Lower lobe of right lung (tissue), 2 donors: ENCODE measurements at regions not wholly inside any gene's neighbourhood (a gene's known extent, or its start where the extent isn't known, plus 50 kb on each side); places are given as distances from the start of the nearest gene placed in this dataset.

Source experiments
- ATAC-seq, 2 donors: fragments of 200-7000 bp; cut with Tn5 transposase; one replicate each; pipeline ENCODE4 v1.9.1; 2020 to 2022; ENCODE audit warnings: mild to moderate bottlenecking in 2 of 2, moderate library complexity in 2 of 2
- DNase-seq: peaks from one replicate; pipeline ENCODE4 v3.0.0-alpha.2; 2020
- H3K27ac ChIP-seq: fragments of 200-600 bp; one replicate; pipeline ENCODE4 v1.8.0; 2022
- H3K27me3 ChIP-seq: fragments of 200-600 bp; one replicate; pipeline ENCODE4 v1.8.0; 2022; ENCODE audit warnings: low read depth
- H3K36me3 ChIP-seq: fragments of 200-600 bp; one replicate; pipeline ENCODE4 v1.8.0; 2022; ENCODE audit warnings: mild to moderate bottlenecking
- H3K4me1 ChIP-seq: fragments of 200-600 bp; one replicate; pipeline ENCODE4 v1.8.0; 2022
- H3K4me3 ChIP-seq: fragments of 200-600 bp; one replicate; pipeline ENCODE4 v1.8.0; 2022; ENCODE audit warnings: mild to moderate bottlenecking
- H3K9me3 ChIP-seq: fragments of 200-600 bp; one replicate; pipeline ENCODE4 v1.8.0; 2022
- intact Hi-C: fragments of 100-400 bp; cut with DNase I; formaldehyde crosslinking; loops from one replicate; pipeline ENCODE4 v1.11.0; 2022
- TF ChIP-seq, protein P1 (sequence below): fragments of 200-600 bp; IDR thresholded peaks from one replicate; pipeline ENCODE4 v1.8.0; 2022; ENCODE audit warnings: antibody characterized with exemption, mild to moderate bottlenecking
- donor health status: DM: no; HTN: yes; CAD: no; lungs with severe emphysema.

DNA sequence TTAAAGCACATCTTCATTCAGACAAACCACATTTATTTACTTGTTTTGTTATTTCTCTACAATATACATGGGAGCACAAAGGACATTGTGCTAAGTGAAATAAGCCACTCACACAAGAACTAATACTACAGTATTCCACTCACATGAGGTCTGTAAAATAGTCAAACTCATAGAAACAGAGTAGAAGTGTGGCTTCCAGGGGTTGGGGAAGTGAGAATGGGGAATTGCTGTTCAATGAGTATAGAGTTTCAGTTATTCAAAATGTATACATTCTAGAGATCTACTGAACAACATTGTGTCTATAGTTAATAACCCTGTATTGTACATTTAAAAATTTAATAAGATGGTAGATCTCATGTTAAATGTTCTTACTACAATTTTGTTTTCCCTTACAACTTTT is 88.8 kb downstream of the ATXN7L3B start:
- H3K36me3 ChIP-seq = no peaks in the 10 kb centered on the region
- no peak overlapping the region for H3K27ac ChIP-seq
- no peak overlapping the region for H3K4me3 ChIP-seq
- no peak for ATAC-seq
- no peak for DNase-seq
- no peaks in the 10 kb centered on the region for H3K4me1 ChIP-seq
- peaks cover 5% of the 10 kb centered on the region for H3K9me3 ChIP-seq
- intact Hi-C loops = no loop called here
- no peaks in the 10 kb centered on the region for H3K27me3 ChIP-seq
- TF ChIP-seq, protein P1, sequence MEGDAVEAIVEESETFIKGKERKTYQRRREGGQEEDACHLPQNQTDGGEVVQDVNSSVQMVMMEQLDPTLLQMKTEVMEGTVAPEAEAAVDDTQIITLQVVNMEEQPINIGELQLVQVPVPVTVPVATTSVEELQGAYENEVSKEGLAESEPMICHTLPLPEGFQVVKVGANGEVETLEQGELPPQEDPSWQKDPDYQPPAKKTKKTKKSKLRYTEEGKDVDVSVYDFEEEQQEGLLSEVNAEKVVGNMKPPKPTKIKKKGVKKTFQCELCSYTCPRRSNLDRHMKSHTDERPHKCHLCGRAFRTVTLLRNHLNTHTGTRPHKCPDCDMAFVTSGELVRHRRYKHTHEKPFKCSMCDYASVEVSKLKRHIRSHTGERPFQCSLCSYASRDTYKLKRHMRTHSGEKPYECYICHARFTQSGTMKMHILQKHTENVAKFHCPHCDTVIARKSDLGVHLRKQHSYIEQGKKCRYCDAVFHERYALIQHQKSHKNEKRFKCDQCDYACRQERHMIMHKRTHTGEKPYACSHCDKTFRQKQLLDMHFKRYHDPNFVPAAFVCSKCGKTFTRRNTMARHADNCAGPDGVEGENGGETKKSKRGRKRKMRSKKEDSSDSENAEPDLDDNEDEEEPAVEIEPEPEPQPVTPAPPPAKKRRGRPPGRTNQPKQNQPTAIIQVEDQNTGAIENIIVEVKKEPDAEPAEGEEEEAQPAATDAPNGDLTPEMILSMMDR = no peak

DNA sequence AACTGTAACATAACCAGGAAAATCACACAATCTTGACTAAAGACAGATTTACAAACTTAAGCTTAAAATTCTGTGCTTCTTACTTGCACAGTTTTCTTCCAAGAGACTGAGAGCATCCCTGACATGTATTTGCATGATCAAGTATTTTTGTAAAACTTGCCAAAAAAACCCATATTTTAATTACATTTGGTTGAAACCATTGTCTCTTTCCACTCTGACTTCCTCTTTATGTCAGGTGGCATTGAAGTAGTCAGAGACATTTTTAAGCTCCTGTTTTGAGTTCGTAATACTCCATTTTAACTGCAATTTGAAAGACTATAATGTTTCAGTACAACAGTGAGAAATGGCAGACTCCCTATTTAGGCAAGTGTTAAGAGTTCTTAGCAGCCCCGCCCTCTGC is 103.6 kb downstream of the ATXN7L3B start:
- no peaks in the 10 kb centered on the region for H3K27me3 ChIP-seq
- H3K4me1 ChIP-seq = no peaks in the 10 kb centered on the region
- intact Hi-C loops = no loop called here
- TF ChIP-seq, protein P1 = no peak
- no peaks in the 10 kb centered on the region for H3K9me3 ChIP-seq
- H3K27ac ChIP-seq = no peak overlapping the region
- ATAC-seq (no peak), DNase-seq (no peak)
- no peak overlapping the region for H3K4me3 ChIP-seq
- H3K36me3 ChIP-seq = no peaks in the 10 kb centered on the region

DNA sequence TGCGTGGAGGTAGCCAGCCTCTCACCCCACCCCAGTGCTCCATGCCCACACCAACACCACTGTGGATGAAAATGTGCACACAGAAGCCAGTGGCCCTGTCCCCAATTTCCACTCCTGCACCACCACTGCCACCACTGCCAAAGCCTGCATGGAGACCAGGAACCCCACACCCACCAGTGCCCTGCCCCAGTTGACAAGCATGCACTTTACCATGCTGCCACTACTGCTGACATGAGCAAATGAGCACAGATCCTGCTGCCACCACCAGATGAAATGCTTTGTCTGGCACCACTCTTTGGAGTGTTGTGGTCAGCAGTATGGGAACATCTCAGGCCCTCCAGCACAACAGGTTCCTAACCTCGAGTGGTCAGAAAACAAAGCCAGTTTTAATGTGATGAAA is 104.1 kb downstream of the ATXN7L3B start:
- TF ChIP-seq, protein P1 = no peak
- no peak for DNase-seq

DNA sequence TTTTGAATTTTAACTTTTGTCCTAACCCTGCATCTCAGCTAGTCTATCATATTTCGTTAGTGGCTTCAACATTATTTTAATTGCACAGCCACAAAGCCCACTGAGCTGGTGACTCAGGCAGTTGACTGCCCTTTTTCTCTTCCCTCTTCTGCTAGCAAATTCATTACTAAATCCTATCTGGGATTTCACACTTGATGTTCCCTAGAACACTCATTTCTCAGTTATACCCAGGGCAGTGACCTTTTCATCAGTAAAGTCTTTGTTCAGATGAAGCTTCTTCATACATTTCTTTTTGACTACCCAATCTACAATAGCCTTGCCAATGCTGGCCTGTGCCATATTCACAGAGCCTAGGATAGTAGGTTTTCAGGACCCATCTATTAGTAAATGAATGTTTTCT is 107.0 kb downstream of the ATXN7L3B start:
- ATAC-seq = no peak
- H3K9me3 ChIP-seq = no peaks in the 10 kb centered on the region
- DNase-seq = no peak
- TF ChIP-seq, protein P1 = no peak
- no peaks in the 10 kb centered on the region for H3K4me1 ChIP-seq
- intact Hi-C loops = no loop called here
- no peak overlapping the region for H3K27ac ChIP-seq
- H3K36me3 ChIP-seq = no peaks in the 10 kb centered on the region
- H3K27me3 ChIP-seq = no peaks in the 10 kb centered on the region
- no peak overlapping the region for H3K4me3 ChIP-seq

More for the DNA sequence above, 104.1 kb downstream of the ATXN7L3B start:
- intact Hi-C loops = no loop called here
- no peak overlapping the region for H3K27ac ChIP-seq
- H3K4me3 ChIP-seq = no peak overlapping the region
- H3K9me3 ChIP-seq = no peaks in the 10 kb centered on the region
- no peaks in the 10 kb centered on the region for H3K27me3 ChIP-seq
- H3K36me3 ChIP-seq = no peaks in the 10 kb centered on the region
- H3K4me1 ChIP-seq = no peaks in the 10 kb centered on the region
- no peak for ATAC-seq

DNA sequence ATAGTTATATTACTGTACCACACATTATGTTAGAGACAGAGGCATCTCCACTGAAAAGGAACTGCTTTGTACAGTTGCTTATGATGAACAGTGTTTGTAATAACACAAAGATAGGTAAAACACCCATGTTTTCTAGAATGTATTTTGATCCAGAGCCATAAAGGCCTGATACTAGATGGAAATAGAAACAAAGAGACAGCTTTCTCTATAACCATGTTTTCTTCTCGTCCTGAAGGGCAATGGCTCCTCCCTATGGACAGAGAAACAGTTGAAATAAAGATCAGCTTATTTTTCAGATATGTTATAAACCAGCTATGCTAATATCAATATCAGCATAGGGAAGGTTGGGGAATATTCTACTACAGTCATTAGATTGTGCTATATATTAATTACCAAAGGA is 109.2 kb downstream of the ATXN7L3B start:
- Histone ChIP-seq H3K9me3 (no peaks in the 10 kb centered on the region), H3K27ac (no peak overlapping the region), H3K4me1 (no peaks in the 10 kb centered on the region), H3K4me3 (no peak overlapping the region), H3K27me3 (no peaks in the 10 kb centered on the region), H3K36me3 (no peaks in the 10 kb centered on the region)
- DNase-seq = no peak
- ATAC-seq = no peak
- intact Hi-C loops = no loop called here
- TF ChIP-seq, protein P1 = no peak

DNA sequence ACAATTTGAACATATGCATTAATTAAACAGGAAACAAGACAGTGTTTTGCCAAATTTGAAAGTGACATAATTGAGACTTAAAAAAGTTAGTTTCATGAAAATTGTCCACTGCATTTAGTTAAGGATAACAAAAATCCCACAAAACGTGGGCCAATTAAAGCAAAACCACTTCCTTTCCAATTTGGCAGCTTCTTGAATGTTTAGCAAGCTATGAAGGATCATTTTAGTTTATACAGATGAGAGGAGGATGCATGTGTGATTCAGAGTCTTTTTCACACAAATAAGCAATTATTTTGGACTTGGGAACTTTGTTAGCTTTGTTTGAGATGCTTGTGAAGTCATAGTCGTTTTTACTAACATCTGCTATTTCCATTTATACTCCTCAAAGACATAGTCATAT is 109.6 kb downstream of the ATXN7L3B start:
- TF ChIP-seq, protein P1 = no peak
- Histone ChIP-seq H3K4me3 (no peak overlapping the region), H3K27ac (no peak overlapping the region), H3K36me3 (no peaks in the 10 kb centered on the region), H3K27me3 (no peaks in the 10 kb centered on the region), H3K9me3 (no peaks in the 10 kb centered on the region), H3K4me1 (no peaks in the 10 kb centered on the region)
- no peak for DNase-seq
- ATAC-seq = no peak
- intact Hi-C loops = no loop called here
